ENCODE measurements at regions not wholly inside any gene's neighbourhood (a gene's known extent, or its start where the extent isn't known, plus 50 kb on each side); places are given as distances from the start of the nearest gene placed in this dataset.
A peak's percentile ranks its signal among the peaks of the same experiment; 100 is the strongest.

GRCh38 chr10:46232666-46233065 is 54.1 kb upstream of the ANTXRL start:
- Histone ChIP-seq H2BK12ac (ENCODE audit: low read depth, low read length) (no peak overlapping the region), H3K23me2 (ENCODE audit: low read depth, low read length) (no peaks in the 10 kb centered on the region), H4K8ac (ENCODE audit: extremely low read depth, insufficient read depth, low read length) (no peak overlapping the region), H3K4me1 (replicated peaks in 1 of 4; ENCODE audit: control insufficient read depth in 3 of 4, insufficient read depth in 4 of 4, low read length in 3 of 4) (peaks cover 0 to 8% (median 7%) of the 10 kb centered on the region in 4 experiments; a peak in 5 of 7 replicates), H3K27me3 (replicated peaks in 1 of 4; ENCODE audit: control insufficient read depth in 3 of 4, extremely low read depth in 1 of 4, insufficient read depth in 3 of 4, low read length in 3 of 4) (no peaks in the 10 kb centered on the region; a peak in 1 of 7 replicates), H4K20me1 (replicated peaks in 1 of 2; ENCODE audit: control insufficient read depth in 1 of 2, insufficient read depth in 2 of 2, low read length in 2 of 2) (no peaks in the 10 kb centered on the region), H3K4me3 (ENCODE audit: extremely low read depth in 1 of 4, insufficient read depth in 2 of 4, low read depth in 3 of 4, low read length in 4 of 4) (no peak overlapping the region), H2AK5ac (ENCODE audit: low read depth, low read length) (no peak overlapping the region), H2BK20ac (ENCODE audit: low read length) (no peak overlapping the region), H3K9me3 (ENCODE audit: insufficient read depth in 2 of 2, low read depth in 1 of 2, low read length in 1 of 2) (no peaks in the 10 kb centered on the region), H2BK120ac (replicated peaks; ENCODE audit: low read depth, low read length) (no peak overlapping the region), H4K91ac (replicated peaks; ENCODE audit: insufficient read length, low read length) (no peak overlapping the region), H3K36me3 (ENCODE audit: control insufficient read depth in 2 of 4, insufficient read depth in 4 of 4, low read length in 3 of 4) (no peaks in the 10 kb centered on the region), H2AFZ (ENCODE audit: low read length) (no peak overlapping the region), H3K27ac (ENCODE audit: low read depth, low read length) (no peak overlapping the region), H3K14ac (ENCODE audit: insufficient read length) (no peak overlapping the region), H3K56ac (replicated peaks; ENCODE audit: insufficient read length, low read depth, low read length) (no peak overlapping the region), H2BK5ac (ENCODE audit: low read depth, low read length) (no peak overlapping the region), H3K9ac (replicated peaks in 1 of 4; ENCODE audit: extremely low read depth in 1 of 4, low read depth in 3 of 4, low read length in 3 of 4) (no peak overlapping the region), H2BK15ac (ENCODE audit: low read length) (no peak overlapping the region), H3K18ac (ENCODE audit: extremely low read depth, low read length) (no peak overlapping the region), H3K4me2 (ENCODE audit: insufficient read depth in 1 of 2, low read depth in 2 of 2, low read length in 2 of 2) (no peak overlapping the region), H3K23ac (ENCODE audit: insufficient read length) (no peak overlapping the region), H3K79me2 (ENCODE audit: control insufficient read depth in 1 of 2, insufficient read depth in 2 of 2, low read length in 2 of 2) (no peaks in the 10 kb centered on the region), H4K5ac (ENCODE audit: insufficient read length, low read depth, low read length) (no peak overlapping the region), H3K79me1 (ENCODE audit: low read depth, low read length) (no peaks in the 10 kb centered on the region), H3K4ac (replicated peaks; ENCODE audit: insufficient read length, low read depth, low read length) (no peak overlapping the region)
- 84% methylated on average over 9 of the region's 9 CpGs; no CpG with 5 or more reads in 1 of the 2 experiments for WGBS, 2 experiments (ENCODE audit: extremely low coverage in 1 of 2, insufficient coverage in 1 of 2, insufficient read length in 1 of 2, insufficient replicate concordance in 2 of 2, low coverage in 1 of 2, low lambda C conversion rate in 2 of 2, missing lambda C conversion rate in 1 of 2)
- POLR2A ChIA-PET (ENCODE audit: partially characterized antibody): no interaction called here
- DNase-seq (ENCODE audit: low read depth in 1 of 2, low spot score in 2 of 2) (peak in 1 of 2 experiments; percentile 34), FAIRE-seq (no peak)
- CTCF ChIA-PET (ENCODE audit: partially characterized antibody): no interaction called here
- TF ChIP-seq HDAC6 (IDR thresholded peaks at IDR 0.05; ENCODE audit: low read depth, low read length) (no peak), EP300 (IDR thresholded peaks at IDR 0.05; ENCODE audit: borderline replicate concordance in 1 of 2, low read depth in 2 of 2, low read length in 2 of 2) (no peak)
